Amniotic epithelial cell (primary cell): ENCODE measurements at regions not wholly inside any gene's neighbourhood (a gene's known extent, or its start where the extent isn't known, plus 50 kb on each side); places are given as distances from the start of the nearest gene placed in this dataset.

Experiments used
- DNase-seq: peaks from one replicate; pipeline ENCODE4 v3.0.0-alpha.2; 2010; ENCODE audit warnings: low read depth

DNA sequence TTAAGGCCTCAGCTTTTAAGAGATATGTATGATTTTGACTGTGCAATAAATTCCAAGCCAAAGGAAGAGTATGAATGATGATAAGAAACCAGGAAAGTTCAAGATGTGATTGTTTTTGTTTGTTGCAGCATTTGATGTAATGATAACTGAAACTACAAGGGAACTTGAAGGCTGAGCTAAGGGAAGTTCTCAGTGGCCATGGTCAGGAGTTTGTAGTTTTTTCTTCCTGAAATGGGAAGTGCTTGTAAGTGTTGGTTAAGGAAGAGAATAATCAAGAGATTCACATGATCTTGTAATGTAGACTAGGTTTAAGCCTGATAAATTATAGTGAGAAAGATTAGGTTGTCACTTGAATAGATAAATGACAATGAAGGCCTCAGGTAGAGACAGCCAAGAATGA lies 53.4 kb downstream of the PTCHD4 start:
- DNase-seq: no peak

DNA sequence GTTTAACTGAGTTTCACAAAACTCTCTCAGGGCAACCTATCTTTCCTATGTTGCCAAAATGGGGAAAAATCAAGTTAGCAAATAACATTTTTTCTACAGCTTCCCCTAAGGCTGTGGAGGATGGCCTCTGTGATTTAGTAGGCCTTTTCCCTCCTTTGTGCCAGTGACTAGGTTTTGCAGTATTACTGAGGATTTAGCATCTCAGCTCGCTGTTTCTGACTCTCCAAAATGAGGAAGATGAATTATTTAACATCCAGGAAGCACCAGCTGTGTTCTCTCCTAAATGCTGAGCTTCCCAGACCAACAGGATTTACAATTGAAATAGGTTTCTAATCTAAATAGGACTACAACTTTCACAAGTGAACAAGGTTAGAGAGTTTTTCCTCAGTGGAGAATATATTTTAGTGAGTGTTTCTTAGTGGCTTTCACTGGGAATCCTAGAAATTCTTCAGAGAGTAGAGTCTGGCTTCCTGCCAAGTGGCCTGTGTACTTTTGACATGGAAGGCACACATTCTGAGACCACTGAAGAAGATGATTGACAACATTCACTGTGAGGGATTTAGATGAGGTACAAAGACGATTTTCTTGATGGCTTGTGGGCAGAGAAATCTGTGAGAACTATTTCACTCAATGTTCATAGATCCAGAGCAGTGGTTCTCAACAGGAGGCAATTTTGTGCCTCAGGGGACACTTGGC lies 62.4 kb downstream of the PTCHD4 start:
- no peak for DNase-seq

DNA sequence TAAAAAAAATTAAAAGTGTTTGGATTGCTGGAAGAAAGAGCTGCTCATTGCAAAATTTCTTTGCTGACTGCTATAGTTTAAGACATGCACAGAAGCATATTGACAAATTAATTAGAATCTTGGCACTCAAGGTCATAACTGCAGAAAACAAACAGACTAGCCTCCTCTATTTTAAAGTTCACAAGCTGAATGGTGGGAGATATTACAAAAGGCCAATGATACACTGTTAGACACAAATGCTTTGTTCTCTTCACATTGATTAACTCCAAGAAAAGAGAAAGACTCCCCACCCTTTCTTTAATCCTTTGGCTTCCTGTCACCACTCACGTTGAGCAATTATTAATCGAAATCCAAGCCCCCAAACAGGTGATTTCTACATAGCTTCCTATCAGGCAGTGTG lies 69.1 kb downstream of the PTCHD4 start:
- DNase-seq: no peak

DNA sequence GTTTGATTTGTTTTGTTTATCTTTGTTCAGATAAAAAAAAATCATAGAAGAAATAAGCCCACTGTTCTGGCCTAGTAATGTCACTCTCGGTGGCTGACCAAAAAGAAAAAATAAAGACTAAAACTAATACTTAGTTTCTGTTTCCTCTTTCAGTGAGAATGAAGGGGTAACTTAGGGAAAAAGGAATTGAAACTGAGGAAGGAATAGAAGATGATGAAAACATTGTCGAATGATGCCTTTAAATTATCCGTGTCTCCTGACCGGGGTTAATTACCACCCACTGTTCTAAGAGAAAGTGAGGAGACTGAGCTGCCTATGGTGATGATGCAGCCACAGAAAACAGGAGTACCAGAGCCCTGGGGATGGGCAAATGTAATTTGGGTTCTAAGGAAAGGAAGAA lies 73.1 kb downstream of the PTCHD4 start:
- no peak for DNase-seq

DNA sequence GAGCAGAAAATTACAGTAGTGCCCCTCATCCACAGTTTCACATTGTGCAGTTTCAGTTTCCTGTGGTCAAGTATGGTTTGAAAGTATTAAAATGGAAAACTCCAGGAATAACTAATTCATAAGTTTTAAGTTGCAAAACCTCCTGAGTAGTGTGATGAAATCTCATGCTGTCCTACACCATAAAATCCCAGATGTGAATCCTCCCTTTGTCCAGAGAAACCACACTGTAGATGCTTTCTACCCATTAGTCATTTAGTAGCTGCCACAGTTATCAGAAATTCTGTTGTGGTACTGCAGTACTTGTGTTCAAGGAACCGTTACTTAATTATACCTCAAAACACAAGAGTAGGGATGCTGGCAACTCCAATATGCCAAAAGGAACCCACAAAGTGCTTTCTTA lies 74.7 kb downstream of the PTCHD4 start:
- DNase-seq: peak; percentile 97

DNA sequence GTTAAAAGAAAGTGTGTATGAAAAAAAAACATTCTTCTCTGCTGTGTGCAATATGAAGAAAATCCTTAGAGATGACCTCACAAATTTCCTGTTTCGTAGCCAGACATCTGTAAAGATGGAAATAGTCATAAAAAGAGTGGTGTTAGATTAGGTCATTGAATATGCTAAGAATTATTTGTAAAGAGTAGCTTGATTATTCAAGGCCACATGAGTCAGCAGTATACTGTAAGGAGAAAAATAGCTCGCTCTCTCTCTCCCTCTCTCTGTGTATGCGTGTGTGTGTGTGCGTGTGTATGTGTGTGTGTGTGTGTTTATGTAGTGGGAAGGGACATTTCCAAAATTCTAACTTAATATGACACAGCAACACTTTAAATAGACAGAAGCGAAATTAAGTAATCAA lies 78.8 kb downstream of the PTCHD4 start:
- peak; percentile 97 for DNase-seq

DNA sequence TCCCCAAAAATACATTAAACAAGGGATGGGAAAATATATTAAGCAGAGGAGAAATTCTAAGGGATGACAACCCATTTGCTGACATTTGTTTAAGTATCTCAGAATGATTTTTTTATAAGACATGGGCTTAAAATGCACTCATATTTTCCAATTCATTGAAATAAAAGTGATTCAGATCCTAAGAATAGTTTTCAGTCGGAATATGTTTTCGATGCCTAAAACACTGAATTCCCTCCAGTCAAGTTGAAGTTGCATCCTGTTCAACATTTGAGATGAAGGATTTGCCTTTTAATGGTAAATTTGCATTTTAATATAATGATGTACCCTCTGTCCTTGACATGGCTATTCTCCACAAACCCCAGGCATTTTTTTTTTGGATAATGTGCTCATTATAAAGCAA lies 79.3 kb downstream of the PTCHD4 start:
- no peak for DNase-seq

DNA sequence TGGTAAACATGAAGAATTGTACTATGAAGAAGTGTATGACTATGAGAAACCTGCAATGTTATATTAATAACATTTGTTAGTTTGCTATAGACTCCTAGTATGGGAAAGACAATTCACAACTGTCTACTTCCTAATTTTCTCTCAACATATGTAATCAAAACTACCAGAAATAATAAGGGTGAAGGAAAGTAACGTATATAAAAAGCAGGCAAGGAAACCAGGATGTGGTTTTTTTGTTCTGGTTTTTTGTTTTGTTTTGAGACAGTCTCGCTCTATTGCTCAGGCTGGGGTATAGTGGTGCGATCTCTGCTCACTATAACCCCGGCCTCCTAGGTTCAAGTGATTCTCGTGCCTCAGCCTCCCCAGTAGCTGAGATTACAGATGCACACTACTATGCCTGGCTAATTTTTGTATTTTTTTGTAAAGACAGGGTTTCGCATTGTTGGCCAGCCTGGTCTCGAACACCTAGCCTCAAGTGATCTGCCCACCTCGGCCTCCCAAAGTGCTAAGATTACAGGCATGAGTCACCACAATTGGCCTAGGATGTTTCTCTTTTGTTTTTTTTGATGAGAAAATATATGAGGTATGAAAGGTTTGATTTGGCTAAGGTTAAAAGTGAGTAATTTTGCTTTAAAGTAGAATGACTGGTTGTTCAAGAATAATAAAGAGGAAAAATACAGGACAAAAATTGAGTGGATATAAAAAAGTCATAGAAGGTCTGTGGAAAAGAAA lies 83.1 kb downstream of the PTCHD4 start:
- DNase-seq: no peak

DNA sequence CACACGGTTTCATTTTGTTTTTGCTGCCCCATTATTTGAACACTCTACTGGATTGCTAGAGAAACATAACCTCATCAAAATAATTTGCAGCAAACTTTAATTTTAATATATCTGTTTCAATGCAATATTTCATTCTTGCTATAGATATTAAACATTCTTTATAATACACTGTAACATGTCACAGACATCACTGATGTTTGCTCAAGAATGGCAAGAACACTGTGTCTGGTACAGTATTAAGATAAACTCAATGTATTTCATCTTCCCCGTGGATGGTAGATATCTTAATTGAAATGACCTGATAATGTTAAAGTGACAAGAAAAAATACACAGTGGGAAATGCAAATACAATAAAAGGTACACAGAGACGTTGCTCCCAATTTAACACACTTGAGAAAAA lies 86.0 kb downstream of the PTCHD4 start:
- no peak for DNase-seq

DNA sequence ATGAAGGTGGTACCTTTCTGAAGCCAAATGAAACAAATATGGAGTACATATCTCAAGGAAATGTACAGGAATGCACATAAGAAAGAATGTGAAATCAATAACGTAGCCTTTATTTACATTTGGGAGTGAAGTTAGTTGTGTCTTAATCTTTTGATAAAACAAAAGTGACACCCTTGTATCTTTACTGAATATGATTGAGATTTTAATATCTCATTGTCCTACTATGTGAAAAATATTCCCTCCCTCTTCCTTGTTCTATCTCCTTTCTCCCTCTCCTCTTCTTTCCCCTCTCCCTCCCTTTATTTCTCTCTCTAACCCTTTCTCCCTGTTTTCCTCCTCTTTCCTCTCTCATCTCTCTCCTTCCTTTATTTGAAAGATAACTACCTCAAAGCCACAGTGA lies 89.1 kb downstream of the PTCHD4 start:
- DNase-seq: no peak

DNA sequence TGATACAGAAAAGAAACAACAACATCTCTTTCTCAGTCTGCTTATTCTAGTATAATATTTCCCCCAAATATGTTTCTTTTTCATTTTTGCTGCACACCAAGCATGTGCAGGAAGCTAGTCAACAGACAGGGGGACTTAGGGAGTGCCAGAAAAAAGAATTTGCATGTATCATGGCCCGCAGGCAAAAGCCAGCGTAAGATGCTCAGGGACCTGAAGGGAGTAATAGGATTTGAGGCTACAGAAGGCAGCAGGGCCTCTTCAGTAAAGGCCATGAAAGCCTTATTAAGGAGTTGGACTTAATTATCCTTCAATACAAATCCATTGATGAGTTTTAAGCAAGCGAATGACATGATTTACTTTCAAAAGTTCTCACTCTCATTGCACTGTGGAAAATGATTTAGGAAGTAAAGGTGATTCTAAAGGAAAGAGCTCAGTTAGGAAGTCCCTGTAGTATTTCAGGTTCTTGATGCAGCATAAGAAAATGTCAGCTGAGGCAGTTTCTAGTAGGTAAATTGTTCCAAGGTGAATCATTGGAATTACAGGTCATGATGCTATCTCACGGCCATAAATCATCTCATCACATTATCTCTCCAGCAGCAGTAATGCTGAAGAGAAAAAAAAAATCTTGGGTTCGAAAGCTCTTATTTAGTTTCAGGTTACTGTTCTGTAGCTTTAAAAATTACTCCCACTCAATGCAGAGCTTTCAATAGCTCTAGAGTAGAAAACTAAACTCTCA lies 94.8 kb downstream of the PTCHD4 start:
- DNase-seq: peak; percentile 2

DNA sequence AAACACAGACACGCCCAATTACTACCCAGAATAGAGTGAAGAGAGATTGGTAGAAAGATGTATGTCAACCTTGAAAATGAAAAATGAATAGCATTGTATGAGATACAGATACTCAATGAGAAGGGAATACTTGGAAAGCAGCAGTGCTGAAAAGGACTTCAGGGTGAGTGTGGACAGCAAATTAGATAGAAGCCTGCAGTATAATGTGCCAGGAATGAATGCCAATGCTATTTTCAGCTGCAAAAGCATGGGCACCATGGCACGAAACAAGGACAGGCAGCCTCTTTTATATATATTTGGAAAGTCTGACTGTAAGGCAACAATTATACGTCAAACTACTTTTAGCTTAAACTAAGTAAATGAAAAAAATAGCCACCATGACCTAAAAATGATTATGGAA lies 118.2 kb downstream of the PTCHD4 start:
- no peak for DNase-seq

DNA sequence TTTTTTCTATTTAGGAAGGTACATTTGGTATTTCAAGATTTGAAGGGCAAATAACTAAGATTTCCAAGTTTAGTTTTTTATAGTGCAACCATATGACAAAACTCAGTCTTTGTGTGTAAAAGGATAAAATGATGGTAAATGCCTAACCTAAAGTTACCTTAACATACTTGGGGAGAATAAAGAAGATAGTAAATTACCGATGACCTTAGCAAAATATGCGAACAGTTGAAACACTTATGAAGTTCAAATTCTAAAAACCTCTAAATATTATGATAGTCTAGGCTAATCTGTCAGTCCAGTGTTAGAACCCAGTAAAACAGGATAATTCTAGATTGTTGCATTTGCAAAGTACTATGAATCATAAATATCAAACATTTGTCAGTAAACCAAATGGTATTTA lies 127.5 kb downstream of the PTCHD4 start:
- no peak for DNase-seq

DNA sequence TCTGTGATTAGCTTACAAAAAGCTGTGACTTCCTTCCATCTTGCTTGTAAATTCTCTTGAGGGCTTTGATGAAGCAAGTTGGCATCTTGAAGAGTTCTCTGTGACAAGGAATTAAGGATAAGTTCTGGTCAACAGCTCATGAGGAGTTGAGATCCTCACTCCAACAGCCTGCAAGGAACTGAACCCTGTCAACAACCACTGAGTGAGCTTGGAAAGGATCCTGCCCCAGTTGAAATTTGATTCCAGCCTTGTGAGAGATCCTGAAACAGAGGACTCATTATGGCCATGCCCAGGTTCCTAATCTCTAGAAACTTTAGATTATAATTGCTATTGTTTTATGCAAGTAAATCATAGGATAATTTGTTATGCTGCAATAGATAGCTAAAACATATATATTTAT lies 133.7 kb downstream of the PTCHD4 start:
- DNase-seq: no peak

DNA sequence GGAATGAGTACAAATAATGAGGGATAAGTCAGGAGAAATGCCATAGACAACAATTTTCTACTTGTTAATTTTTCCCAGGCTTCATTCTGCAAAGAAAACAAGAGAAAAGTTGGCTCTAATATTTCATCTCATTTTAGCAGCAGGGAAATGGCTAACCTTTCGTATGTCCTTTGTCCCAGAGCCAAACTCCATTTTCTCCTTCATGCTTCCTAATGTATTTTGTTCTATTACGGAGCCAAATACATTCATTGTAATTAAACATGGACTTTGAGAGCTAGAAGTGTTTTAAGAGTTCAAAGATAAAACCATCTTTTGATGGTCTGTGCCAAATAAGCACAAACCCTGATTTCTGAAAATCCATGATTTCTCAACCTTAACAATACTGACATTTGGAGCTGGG lies 136.9 kb downstream of the PTCHD4 start:
- DNase-seq: no peak

DNA sequence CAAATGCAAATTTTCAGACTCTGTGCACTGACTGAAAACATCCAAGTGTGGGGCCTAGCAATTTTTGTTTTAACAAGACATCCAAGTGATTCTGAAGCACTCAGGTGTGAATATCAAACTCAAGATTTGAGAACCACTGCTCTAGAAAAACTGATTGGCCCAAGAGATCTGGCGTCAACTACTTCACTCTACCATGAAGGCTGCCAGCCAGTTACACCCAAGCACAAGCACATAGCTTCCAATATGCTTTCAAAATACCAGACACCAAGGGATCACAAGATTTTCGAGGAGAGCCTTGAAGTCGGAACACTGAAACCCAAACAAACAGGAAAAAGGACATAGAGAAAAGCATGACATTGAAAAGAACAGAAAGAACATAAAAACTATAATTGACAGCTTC lies 140.2 kb downstream of the PTCHD4 start:
- no peak for DNase-seq

DNA sequence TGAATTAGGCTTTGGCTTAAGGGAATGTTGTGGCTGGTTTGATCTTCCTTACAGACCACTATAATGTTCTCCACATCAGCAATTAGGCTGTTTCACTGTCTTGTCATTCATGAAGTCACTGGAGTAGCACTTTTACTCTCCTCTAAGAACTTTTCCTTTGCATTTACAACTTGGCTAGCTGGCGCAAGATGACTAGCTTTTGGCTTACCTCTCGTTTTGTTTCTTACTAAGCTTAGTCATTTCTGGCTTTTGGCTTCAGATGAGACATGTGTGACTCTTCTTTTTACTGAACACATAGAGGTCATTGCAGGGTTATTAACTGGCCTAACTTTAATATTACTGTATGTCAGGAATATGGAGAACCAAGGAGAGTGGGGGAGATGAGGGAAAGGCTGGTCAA lies 143.2 kb downstream of the PTCHD4 start:
- DNase-seq: no peak

DNA sequence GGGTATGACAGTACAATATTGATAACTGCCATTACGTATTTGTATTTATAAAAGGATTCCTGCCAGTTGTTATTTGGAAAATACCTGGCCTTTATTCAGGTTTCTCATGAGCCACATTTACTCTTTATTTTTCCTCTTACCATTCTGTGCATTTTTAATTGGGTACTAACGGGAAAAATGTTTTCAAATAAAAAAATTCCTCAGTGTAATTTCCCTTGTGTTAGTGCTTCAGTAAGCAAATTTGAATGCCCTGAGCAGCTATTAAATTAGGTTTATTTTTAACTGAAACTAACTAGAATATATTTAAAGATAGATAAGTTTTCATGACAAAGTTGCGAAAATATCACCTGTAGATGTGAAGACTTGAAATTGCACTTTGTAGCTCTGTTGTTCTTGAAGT lies 146.0 kb downstream of the PTCHD4 start:
- DNase-seq: no peak

DNA sequence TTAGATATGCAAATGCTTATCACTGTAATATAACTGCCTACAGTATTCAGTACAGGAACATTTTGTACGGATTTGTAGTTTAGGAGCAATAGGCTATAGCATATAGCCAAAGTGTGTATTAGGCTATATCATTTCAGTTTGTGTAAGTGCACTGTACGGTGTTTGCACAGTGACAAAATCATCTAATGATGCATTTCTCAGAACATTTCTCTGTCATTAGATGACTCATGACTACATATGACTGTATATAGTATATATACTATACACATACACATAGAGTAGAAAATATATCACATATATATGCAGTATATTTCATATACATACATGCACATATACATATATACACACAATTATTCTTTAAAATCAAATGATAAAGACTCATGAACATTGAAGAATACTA lies 158.4 kb downstream of the PTCHD4 start:
- no peak for DNase-seq

DNA sequence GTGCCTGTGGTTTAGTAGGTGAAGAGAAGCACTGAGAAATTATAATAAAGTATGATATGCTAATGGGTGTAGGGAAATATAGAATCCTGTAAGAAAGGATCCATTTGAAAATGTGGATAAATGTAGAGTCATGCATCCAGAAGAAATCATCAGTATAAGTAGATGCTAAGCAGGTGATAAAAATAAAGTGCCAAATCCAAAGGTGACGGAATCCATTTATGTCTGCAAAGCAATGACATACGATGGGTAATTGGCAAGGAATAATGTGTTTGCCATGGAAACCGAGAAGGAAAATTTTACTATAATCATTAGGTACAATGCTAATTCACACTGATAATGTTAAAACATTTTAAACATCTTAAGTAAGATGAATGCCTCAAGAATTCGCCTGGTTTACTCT lies 163.0 kb downstream of the OPN5 start:
- no peak for DNase-seq

DNA sequence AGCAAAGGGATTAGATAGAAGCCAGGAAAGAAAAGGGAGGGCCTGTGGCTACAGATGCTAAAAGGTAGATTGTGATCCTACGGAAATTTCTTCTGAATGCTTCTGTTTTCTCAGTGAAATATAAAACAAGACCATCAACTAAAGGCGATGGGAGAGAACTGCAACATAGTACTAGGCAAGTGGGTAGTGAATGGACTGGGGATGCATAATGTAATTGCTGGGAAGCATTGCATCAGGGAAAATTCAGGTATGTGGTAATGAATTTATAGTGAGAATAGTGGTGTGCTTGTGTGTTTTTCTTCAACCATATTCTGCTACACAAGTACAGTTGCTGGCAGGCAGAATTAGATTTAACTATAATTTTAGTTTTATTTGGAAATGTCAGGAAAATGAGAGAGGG lies 156.6 kb downstream of the OPN5 start:
- no peak for DNase-seq

DNA sequence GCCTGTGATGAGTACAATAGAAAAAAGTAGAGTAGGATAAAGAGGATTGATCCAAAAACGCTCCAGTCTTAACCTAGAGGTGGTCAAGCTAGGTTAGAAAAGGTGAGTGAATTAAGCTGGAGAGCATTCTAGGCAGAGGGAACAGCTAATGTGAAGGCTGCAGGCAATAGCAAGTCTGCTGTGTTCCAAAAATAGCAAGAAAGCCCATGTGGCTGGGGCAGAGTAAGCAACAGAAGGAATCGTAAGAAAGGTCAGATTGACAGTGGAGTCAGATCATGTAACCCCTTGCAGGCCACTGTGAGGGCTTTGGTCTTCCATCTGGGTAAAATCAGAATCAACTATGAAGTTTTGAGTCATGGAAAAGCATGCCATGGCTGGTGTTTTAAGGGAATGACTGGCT lies 155.0 kb downstream of the OPN5 start:
- DNase-seq: no peak

DNA sequence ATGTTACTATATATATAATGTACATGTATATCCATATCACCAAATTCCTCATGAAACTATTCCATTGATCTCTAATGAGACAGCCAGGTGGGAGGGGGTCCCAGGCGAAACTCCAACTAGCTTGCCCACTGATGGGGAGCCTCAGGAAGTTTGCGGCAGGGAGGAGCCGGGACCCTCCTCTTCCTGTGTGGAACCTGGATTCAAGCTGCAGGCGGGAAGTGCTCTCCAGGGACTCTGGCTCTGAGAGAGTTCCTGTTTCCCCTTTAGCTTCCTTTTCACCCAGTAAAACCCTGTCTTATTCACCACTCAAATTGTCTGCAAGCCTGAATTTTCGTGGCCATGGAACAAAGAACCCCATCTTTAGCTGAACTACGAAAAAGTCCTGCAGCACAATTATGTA lies 152.2 kb downstream of the OPN5 start:
- no peak for DNase-seq
